Prostate gland (tissue), 2 donors: ENCODE measurements at regions not wholly inside any gene's neighbourhood (a gene's known extent, or its start where the extent isn't known, plus 50 kb on each side); places are given as distances from the start of the nearest gene placed in this dataset.
"Not testable (repeated sequence)": the region's sequence is repeated elsewhere in the genome, so short reads cannot be mapped to it uniquely, and the experiment has no call there.

Experiments
- CTCF ChIP-seq, 4 experiments: fragments of 200-600 bp in 2 of 4; fragments of 450-650 bp in 2 of 4; sonication (generic) in 2 of 4; IDR thresholded peaks; 1 replicate in 3 of 4; 2 replicates in 1 of 4; pipeline ENCODE4 v1.5.1; 2016 to 2019; ENCODE audit warnings: antibody characterized with exemption in 4 of 4, mild to moderate bottlenecking in 2 of 4, moderate library complexity in 2 of 4
- POLR2A ChIP-seq: fragments of 450-650 bp; IDR thresholded peaks from one replicate; pipeline ENCODE4 v1.6.1; 2016; ENCODE audit warnings: antibody characterized with exemption, mild to moderate bottlenecking
- POLR2AphosphoS5 ChIP-seq: sonication (generic); formaldehyde crosslinking; IDR thresholded peaks from one replicate; pipeline ENCODE4 v1.6.1; 2017; ENCODE audit warnings: antibody characterized with exemption

- TF ChIP-seq CTCF (IDR thresholded peaks at IDR 0.05); POLR2A; POLR2AphosphoS5: not testable (repeated sequence)
Measured at GRCh38 chr14:37838778-37839177, 243.3 kb downstream of the TTC6 start.
